ENCODE measurements at regions not wholly inside any gene's neighbourhood (a gene's known extent, or its start where the extent isn't known, plus 50 kb on each side); places are given as distances from the start of the nearest gene placed in this dataset.

DNA sequence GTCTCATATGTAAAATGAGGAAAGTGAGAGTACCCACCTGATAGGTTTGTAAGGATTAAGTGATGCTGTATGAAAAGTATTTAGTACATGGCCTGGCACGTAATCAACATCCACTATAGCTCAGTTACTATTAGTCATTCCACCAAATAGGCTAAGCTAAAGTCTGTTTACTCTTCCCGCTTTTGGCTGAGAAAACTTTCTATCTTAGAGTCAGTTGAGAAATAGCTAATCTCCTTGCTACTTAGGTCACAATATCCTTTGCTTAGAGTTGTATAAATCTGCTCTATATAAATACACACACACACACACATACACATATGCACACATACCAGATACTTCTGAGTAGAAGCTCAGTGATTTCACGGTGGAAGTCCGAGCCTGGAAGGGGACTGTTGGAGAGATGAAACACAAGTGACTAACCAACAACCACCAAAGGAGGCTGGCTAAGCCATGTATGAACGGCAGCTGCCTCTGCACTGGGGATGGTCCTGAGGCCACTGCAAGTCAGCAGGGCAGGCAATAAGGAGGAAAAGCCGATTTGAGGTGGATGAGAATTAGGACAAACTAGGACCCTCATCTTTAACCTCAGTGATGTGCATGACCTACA is 104.6 kb upstream of the EPHA4 start:
- no peak for DNase-seq

DNA sequence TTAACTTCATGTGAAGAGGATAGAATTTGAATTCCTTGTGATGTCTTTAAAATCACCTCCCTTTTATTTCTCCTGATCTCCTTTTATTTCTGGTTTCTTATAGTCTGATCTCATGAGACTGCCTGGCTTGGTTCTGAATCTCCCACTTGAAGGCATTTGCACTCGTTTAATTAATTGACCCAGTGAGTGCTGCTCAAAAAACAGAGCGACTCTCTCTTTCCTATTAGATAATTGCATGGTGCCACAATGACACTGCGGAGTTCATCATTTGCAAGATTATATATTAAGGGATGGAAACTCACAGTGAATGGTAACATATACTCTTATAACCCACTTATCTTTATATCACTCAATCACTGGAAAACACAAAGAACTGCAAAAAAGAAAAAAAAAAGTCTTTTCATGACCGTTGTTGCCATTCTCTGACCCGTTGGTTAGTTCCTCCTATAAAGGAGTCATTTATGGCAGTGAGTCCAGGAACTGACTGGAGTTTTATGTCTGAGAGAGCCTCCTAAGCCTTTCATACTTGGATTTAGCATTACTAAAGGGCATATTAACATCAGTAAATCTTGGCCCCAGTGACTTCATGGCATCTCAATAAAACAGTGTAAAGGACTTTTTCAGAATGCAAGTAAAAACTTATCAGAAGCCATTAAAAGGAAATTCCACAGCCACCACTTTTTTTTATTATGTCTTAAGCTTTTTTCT is 103.3 kb upstream of the EPHA4 start:
- DNase-seq, result no peak

- DNase-seq, result no peak
Observed at GRCh38 chr2:221674446-221674845, 102.3 kb upstream of the EPHA4 start.

- no peak for DNase-seq
Observed at GRCh38 chr2:221673248-221673647, 101.1 kb upstream of the EPHA4 start.

GRCh38 chr2:221671515-221671914 is 99.4 kb upstream of the EPHA4 start:
- DNase-seq, result no peak

GRCh38 chr2:221662689-221663391 is 90.7 kb upstream of the EPHA4 start:
- no peak for DNase-seq

GRCh38 chr2:221657806-221658205 is 85.7 kb upstream of the EPHA4 start:
- no peak for DNase-seq

DNA sequence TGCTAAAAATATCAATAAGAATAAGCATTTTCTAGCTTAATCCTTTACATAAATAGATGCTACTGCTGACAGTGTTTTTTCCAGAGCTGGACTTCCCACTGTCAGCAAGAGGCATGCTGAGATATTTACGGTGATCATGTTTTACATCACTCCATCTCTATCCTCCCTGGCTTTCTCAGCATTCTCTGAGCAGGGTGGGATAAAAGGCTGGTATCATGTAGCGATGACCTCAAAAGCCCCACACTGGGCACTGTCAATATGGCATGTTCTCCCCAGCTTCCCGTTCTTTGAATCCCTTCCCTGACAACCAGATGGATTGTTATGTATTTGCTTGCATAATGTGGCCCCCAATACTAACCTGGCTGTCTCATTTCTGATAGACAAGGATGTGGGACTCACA is 83.2 kb upstream of the EPHA4 start:
- peak in 1 of 2 experiments; percentile 1 for DNase-seq

DNA sequence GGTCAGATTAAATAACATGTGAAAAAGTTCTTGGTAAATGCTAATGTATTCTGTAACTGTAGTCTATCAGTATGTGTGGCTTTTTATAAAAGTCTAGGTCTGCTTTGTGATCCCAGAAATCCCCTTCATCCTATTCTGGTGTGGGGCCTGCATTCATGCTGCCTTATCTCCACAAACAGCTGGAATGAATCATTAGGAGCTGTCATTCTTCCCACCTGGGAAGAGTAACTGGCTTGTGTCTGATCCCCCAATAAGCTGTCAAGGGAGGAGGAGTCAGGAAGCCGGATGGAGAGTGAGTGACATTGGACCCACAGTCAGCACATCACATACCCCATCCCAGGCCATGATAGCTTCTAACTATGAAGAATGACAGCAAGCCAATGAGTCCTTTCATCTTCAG is 81.1 kb upstream of the EPHA4 start:
- no peak for DNase-seq

- DNase-seq, result peak; percentile 36 to 68
Observed at GRCh38 chr2:221649051-221649775, 77.1 kb upstream of the EPHA4 start.

- DNase-seq, result no peak
Observed at GRCh38 chr2:221642447-221642846, 70.3 kb upstream of the EPHA4 start.

GRCh38 chr2:221641181-221641871 is 69.2 kb upstream of the EPHA4 start:
- no peak for DNase-seq

DNA sequence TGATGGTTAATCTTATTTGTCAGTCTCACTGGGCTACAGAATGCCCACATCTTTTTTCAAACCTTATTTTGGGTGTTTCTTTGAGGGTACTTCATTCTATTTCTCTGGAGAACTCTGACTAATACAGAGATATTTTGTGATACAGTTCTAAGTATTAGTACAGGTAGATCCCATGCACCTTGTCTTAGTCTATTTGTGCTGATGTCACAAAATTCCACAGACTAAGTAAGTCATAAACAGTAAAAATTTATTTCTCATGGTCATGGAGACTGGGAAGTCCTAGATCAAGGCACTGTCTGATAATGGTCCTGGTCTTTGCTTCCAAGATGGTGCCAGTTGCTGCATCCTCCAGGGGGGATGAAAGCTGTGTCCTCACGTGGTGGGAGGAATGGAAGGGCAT is 68.6 kb upstream of the EPHA4 start:
- no peak for DNase-seq

- no peak for DNase-seq
Observed at GRCh38 chr2:221637851-221638250, 65.7 kb upstream of the EPHA4 start.

- DNase-seq, result peak in 1 of 2 experiments; percentile 19
Observed at GRCh38 chr2:221635949-221636348, 63.8 kb upstream of the EPHA4 start.

DNA sequence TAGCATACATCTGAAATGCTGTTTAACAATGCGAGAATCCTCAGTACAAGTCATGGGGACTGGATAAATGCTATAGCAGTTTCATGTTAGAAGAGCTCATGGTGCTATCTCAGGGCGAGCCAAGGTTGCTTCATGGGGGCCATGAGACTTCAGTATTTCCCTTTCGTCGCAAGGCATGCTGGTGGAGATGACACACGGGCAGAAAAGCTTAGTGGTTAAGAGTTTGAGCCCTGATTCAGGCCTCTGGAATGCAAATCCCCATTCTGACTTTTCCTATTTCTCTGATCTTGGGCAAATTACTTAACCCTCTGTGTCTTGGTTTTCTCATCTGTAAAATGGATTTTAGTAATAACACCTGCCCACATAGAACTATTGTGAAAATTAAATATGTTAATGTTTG is 57.4 kb upstream of the EPHA4 start:
- no peak for DNase-seq

GRCh38 chr2:221624475-221624874 is 52.4 kb upstream of the EPHA4 start:
- DNase-seq, result no peak
